ENCODE measurements at regions not wholly inside any gene's neighbourhood (a gene's known extent, or its start where the extent isn't known, plus 50 kb on each side); places are given as distances from the start of the nearest gene placed in this dataset.

- no peak for DNase-seq (ENCODE audit: low read depth in 3 of 3)
These were observed 277.9 kb upstream of the SEMA6D start for GRCh38 chr15:47439146-47440111.

DNA sequence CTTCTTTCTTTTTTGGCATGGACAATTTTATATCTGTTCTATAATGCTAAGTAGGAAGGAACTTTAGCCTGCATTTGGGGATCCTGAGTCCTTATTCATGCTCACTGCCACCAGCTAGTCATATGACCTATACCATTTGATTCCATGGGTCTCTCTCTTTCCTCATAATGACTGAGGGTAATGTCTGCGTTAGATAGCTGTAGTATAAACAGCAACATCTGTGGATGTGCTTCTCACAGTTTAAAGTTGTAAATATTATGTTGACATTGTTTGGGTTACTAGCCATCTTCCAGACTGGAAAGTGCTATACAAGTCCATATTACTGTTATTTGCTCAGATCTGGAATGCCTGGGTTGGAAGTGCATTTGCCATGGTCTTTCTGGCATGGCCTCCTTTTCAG, 274.9 kb upstream of the SEMA6D start:
- DNase-seq (ENCODE audit: low read depth in 3 of 3), result no peak

GRCh38 chr15:47443839-47444238, 273.5 kb upstream of the SEMA6D start:
- no peak for DNase-seq (ENCODE audit: low read depth in 3 of 3)

GRCh38 chr15:47445723-47446392, 271.4 kb upstream of the SEMA6D start:
- no peak for DNase-seq (ENCODE audit: low read depth in 3 of 3)

DNA sequence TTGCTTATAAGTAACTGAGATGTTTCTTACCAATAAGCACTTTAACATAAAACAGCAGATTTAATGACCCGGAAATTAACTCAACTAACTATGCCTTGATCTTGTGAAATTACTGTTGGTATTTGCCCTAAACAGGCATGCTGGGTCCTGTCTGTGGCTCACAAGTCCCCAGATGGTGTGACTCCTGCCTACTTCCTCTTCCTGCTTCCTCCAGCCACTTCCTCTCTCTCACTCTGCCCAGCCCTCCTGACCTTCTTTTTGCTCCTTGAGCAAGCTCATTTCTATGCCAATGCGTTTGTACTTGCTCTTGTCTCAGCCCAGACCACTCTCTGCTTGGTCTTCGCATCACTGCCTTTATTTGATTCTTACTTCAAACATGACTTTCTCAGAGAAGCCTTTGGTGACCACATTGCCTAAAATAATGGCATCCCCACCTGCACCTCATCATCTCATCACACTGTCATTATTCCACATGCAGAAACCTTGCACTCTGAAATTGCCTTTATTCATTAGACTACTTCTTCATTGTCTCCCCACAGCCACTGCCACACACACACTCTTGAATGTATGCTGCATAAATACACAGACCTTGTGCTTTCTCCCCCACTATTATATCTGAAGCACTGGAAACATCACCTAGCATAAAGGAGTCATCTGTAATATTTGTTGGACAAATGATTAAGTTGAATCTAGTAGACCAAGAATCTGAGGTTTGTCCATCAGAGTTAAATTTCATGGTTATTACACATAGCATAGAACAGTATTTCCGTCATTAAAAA, 256.3 kb upstream of the SEMA6D start:
- DNase-seq (ENCODE audit: low read depth in 3 of 3), result no peak

DNA sequence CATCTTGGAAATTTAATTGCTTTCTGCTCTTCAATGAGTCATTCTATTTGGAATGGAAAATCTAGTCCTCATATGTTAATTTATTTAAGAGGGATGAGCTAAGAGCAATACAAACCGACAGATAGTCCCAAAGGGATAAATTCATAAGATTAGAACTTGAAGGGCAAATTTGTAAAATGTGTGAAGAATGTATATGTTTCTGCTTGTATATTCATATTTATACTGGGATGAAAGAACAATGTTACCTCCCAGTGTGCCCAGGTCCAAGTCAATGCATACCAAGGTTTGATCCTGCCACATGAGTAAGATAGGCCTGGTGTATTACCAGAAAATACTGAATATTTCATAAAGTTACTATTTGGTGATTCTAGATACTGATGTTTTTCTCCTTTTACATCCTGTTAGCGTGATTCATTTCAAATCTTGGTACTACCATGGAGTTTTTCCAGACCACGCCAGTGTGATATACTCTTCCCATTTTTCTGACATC, 255.6 kb upstream of the SEMA6D start:
- no peak for DNase-seq (ENCODE audit: low read depth in 3 of 3)

GRCh38 chr15:47466357-47466756, 250.9 kb upstream of the SEMA6D start:
- no peak for DNase-seq (ENCODE audit: low read depth in 3 of 3)

- DNase-seq (ENCODE audit: low read depth in 3 of 3), result no peak
These were observed 246.3 kb upstream of the SEMA6D start for GRCh38 chr15:47470983-47471382.

DNA sequence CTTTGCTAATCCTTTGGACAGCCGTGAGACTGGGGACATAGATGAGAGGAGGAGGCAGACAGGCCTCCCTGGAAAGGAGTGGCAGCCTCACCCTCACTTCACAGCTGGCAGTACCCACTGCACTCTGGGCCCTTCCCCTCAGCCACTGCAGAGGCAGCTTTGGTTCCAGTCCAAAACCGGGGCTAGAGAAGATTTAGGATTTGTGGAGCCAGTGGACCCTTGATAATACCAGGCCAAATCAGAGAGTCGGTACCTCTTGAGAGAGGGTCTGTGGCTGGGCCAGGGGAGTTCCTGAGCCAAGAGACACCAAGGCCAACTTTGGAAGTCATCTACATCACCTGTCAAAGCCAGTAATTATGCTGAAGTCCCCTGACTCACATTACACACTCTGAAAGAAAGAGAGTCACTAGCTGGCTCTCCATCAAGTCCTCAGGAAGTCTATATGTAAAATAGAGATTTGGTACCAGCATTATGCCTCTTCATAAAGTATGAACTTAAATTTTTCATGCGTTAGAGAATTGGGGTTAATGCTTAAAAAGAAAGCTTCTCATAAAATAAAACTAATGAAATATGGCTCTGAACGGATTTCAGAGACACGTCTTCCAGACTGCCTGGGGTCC, 244.1 kb upstream of the SEMA6D start:
- DNase-seq (ENCODE audit: low read depth in 3 of 3), result no peak

- DNase-seq (ENCODE audit: low read depth in 3 of 3), result no peak
These were observed 243.5 kb upstream of the SEMA6D start for GRCh38 chr15:47473832-47474231.

GRCh38 chr15:47475336-47475735, 242.0 kb upstream of the SEMA6D start:
- no peak for DNase-seq (ENCODE audit: low read depth in 3 of 3)

DNA sequence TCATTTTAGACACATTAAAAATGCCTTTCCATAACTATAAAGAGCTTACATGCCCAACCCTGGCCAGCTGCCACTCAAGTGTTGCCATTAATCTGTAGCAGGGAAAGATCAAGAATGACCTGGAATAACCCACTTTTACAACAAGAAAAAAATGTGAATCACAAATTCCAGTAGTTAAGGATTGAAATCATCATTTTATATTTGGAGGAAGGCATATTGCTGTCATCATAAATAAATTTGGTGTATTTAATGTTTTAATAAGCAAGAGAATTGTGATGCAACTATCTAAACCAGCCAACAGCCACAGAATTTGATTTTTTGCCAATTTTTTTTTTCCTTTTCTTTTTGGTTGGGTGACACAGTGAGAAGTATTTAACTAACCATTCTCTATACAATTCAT, 240.0 kb upstream of the SEMA6D start:
- no peak for DNase-seq (ENCODE audit: low read depth in 3 of 3)

DNA sequence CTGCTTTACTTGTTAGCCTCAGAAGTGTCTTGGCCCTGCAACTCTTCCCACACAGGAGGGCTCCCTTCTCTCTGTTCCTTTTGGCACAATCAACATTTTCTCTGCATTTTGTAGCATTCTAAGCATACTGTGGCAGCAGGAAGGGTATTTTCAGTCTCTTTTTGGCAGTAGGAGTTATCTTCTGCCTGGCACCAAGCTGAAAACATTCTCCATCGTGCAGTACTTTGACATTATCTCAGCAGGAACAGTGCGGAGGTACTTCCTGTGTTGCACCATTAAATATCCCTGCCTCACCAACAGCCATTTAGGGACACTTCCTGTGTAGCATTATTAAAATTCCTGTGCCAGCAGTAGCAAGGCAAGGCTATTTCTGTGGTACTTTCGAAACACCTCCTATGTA, 233.2 kb upstream of the SEMA6D start:
- DNase-seq (ENCODE audit: low read depth in 3 of 3), result no peak

- DNase-seq (ENCODE audit: low read depth in 3 of 3), result no peak
These were observed 232.3 kb upstream of the SEMA6D start for GRCh38 chr15:47484997-47485396.

- DNase-seq (ENCODE audit: low read depth in 3 of 3), result no peak
These were observed 231.9 kb upstream of the SEMA6D start for GRCh38 chr15:47485419-47485818.

- no peak for DNase-seq (ENCODE audit: low read depth in 3 of 3)
These were observed 231.3 kb upstream of the SEMA6D start for GRCh38 chr15:47486040-47486439.

- no peak for DNase-seq (ENCODE audit: low read depth in 3 of 3)
These were observed 225.1 kb upstream of the SEMA6D start for GRCh38 chr15:47492195-47492594.

- DNase-seq (ENCODE audit: low read depth in 3 of 3), result no peak
These were observed 223.7 kb upstream of the SEMA6D start for GRCh38 chr15:47493357-47494247.

GRCh38 chr15:47496343-47497185, 220.7 kb upstream of the SEMA6D start:
- DNase-seq (ENCODE audit: low read depth in 3 of 3), result no peak

GRCh38 chr15:47500842-47501241, 216.5 kb upstream of the SEMA6D start:
- DNase-seq (ENCODE audit: low read depth in 3 of 3), result no peak

Measured in stimulated activated CD4-positive, alpha-beta T cell treated with anti-CD3 and anti-CD28 coated beads, TNF-alpha, amount 100 ng/mL, for 4 hours (primary cell).